ENCODE measurements at regions not wholly inside any gene's neighbourhood (a gene's known extent, or its start where the extent isn't known, plus 50 kb on each side); places are given as distances from the start of the nearest gene placed in this dataset.

DNA sequence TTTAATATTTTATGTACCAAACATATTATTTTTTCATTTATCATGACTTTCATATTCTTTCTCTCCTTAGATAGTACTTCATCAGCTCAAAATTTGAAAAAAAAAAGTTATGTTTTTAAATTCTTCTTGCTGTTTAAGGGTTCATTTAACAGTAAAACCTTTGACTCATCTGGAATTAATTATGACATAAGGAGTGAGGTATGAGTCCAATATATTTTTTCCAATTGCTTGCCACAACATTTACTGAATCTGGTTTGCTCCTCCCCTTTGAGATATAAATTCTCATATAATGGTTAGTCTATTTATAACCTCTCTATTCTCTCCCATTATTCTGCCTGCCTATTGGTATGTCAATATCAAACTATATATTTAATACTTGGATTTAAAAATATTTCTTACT is 387.8 kb downstream of the TUSC7 start:
- H3K79me2 ChIP-seq (ENCODE audit: insufficient read depth, low read length), result no peaks in the 10 kb centered on the region
- no peaks in the 10 kb centered on the region for H3K9me3 ChIP-seq (ENCODE audit: insufficient read depth, low read length, severe bottlenecking)
- H3K4me2 ChIP-seq (ENCODE audit: insufficient read depth, low read length), result no peak overlapping the region
- H3K4me3 ChIP-seq (ENCODE audit: low read depth in 1 of 2, low read length in 2 of 2), result no peak overlapping the region
- H2AFZ ChIP-seq (ENCODE audit: low read depth, low read length), result no peak overlapping the region
- no peaks in the 10 kb centered on the region for H3K36me3 ChIP-seq (ENCODE audit: insufficient read depth, low read length)
- ATAC-seq (ENCODE audit: insufficient read depth, low read depth) (no peak), DNase-seq (no peak)
- no peaks in the 10 kb centered on the region for H3K4me1 ChIP-seq (ENCODE audit: insufficient read depth, low read length)
- TF ChIP-seq, protein P1, sequence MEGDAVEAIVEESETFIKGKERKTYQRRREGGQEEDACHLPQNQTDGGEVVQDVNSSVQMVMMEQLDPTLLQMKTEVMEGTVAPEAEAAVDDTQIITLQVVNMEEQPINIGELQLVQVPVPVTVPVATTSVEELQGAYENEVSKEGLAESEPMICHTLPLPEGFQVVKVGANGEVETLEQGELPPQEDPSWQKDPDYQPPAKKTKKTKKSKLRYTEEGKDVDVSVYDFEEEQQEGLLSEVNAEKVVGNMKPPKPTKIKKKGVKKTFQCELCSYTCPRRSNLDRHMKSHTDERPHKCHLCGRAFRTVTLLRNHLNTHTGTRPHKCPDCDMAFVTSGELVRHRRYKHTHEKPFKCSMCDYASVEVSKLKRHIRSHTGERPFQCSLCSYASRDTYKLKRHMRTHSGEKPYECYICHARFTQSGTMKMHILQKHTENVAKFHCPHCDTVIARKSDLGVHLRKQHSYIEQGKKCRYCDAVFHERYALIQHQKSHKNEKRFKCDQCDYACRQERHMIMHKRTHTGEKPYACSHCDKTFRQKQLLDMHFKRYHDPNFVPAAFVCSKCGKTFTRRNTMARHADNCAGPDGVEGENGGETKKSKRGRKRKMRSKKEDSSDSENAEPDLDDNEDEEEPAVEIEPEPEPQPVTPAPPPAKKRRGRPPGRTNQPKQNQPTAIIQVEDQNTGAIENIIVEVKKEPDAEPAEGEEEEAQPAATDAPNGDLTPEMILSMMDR (IDR thresholded peaks at IDR 0.05; ENCODE audit: borderline replicate concordance, extremely low read depth, low read length, poor library complexity, severe bottlenecking), result no peak
- no peak for TF ChIP-seq EZH2 (IDR thresholded peaks at IDR 0.05; ENCODE audit: borderline replicate concordance, low read depth, low read length, severe bottlenecking)
- no peaks in the 10 kb centered on the region for H3K27me3 ChIP-seq (ENCODE audit: insufficient read depth, low read length, poor library complexity)
- H4K20me1 ChIP-seq (ENCODE audit: insufficient read depth, low read length), result no peaks in the 10 kb centered on the region
- H3K27ac ChIP-seq (ENCODE audit: low read length), result no peak overlapping the region
- no peak overlapping the region for H3K9ac ChIP-seq (ENCODE audit: low read depth, low read length)

DNA sequence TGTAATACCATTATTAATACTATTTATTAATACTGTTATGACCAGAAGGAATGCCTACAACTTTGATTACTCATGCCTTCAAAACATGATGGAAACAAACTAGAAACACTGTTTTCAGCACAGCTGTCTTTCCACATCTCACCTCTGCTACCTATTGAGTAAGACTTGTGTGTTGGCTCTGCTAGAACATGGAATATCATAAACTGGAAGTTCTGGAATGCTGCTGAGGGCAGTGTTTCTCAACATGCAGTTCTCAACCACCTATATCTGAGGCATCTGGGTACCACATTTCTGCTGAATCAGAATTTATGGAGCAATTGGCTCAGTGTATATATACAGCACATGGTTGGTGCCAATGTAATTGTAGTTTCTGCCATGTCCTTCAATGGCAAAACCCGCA is 392.1 kb downstream of the TUSC7 start:
- H3K79me2 ChIP-seq (ENCODE audit: insufficient read depth, low read length), result no peaks in the 10 kb centered on the region
- H3K27ac ChIP-seq (ENCODE audit: low read length), result no peak overlapping the region
- H3K4me2 ChIP-seq (ENCODE audit: insufficient read depth, low read length), result no peak overlapping the region
- H3K27me3 ChIP-seq (ENCODE audit: insufficient read depth, low read length, poor library complexity), result no peaks in the 10 kb centered on the region
- no peaks in the 10 kb centered on the region for H4K20me1 ChIP-seq (ENCODE audit: insufficient read depth, low read length)
- no peak overlapping the region for H3K9ac ChIP-seq (ENCODE audit: low read depth, low read length)
- no peaks in the 10 kb centered on the region for H3K4me1 ChIP-seq (ENCODE audit: insufficient read depth, low read length)
- TF ChIP-seq, protein P1 (IDR thresholded peaks at IDR 0.05; ENCODE audit: borderline replicate concordance, extremely low read depth, low read length, poor library complexity, severe bottlenecking), result no peak
- TF ChIP-seq EZH2 (IDR thresholded peaks at IDR 0.05; ENCODE audit: borderline replicate concordance, low read depth, low read length, severe bottlenecking), result no peak
- H3K36me3 ChIP-seq (ENCODE audit: insufficient read depth, low read length), result no peaks in the 10 kb centered on the region
- H3K4me3 ChIP-seq (ENCODE audit: low read depth in 1 of 2, low read length in 2 of 2), result no peak overlapping the region
- no peak overlapping the region for H2AFZ ChIP-seq (ENCODE audit: low read depth, low read length)
- no peaks in the 10 kb centered on the region for H3K9me3 ChIP-seq (ENCODE audit: insufficient read depth, low read length, severe bottlenecking)
- no peak for DNase-seq
- ATAC-seq (ENCODE audit: insufficient read depth, low read depth), result no peak

DNA sequence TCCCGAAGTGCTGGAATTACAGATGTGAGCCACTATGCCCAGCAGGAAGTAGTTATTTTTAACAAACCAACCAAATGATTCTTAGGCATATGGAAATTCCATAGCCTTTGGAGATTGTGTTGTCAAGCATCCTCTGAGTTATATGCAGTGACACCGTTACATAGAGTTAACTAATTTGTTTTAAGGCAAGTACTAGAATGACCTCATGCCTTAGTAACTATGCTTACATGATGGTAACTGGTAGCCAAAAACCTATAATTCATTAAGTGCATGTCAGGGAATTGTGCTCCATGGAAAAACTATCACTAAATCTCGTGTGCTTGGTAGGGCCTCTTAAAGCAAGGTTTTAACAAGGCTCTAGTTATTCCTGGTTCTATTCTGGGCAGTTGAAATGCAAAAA is 392.8 kb downstream of the TUSC7 start:
- Histone ChIP-seq H3K9ac (ENCODE audit: low read depth, low read length) (no peak overlapping the region), H3K9me3 (ENCODE audit: insufficient read depth, low read length, severe bottlenecking) (no peaks in the 10 kb centered on the region)
- no peak for DNase-seq

More for the DNA sequence above, 392.8 kb downstream of the TUSC7 start:
- Histone ChIP-seq H4K20me1 (ENCODE audit: insufficient read depth, low read length) (no peaks in the 10 kb centered on the region), H3K27ac (ENCODE audit: low read length) (no peak overlapping the region), H3K4me3 (ENCODE audit: low read depth in 1 of 2, low read length in 2 of 2) (no peak overlapping the region), H3K36me3 (ENCODE audit: insufficient read depth, low read length) (no peaks in the 10 kb centered on the region), H3K79me2 (ENCODE audit: insufficient read depth, low read length) (no peaks in the 10 kb centered on the region), H3K4me2 (ENCODE audit: insufficient read depth, low read length) (no peak overlapping the region), H3K27me3 (ENCODE audit: insufficient read depth, low read length, poor library complexity) (no peaks in the 10 kb centered on the region), H3K4me1 (ENCODE audit: insufficient read depth, low read length) (no peaks in the 10 kb centered on the region), H2AFZ (ENCODE audit: low read depth, low read length) (no peak overlapping the region)
- TF ChIP-seq EZH2 (IDR thresholded peaks at IDR 0.05; ENCODE audit: borderline replicate concordance, low read depth, low read length, severe bottlenecking), result no peak
- TF ChIP-seq, protein P1 (IDR thresholded peaks at IDR 0.05; ENCODE audit: borderline replicate concordance, extremely low read depth, low read length, poor library complexity, severe bottlenecking), result no peak
- ATAC-seq (ENCODE audit: insufficient read depth, low read depth), result no peak
